ENCODE measurements at regions not wholly inside any gene's neighbourhood (a gene's known extent, or its start where the extent isn't known, plus 50 kb on each side); places are given as distances from the start of the nearest gene placed in this dataset.

DNA sequence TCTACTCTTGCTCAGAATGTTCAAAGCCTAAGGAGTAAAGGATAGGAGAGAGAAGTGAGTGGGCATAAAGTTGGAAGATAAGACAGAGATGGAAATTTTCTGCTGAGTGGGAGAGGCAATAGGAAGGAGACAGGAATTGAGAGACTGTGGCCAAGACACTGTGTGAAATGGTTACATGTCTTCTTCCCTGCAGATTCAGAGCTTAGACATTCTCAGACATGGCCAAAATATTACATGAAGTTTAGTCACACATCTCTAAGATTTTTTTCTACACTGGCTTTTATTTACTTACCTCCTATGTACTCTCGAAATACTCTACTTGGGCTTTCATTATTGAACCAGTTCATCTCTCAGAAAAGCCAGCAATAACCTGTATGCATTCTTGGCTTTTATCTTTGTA is 363.0 kb upstream of the FANCL start:
- TF ChIP-seq, protein P1, sequence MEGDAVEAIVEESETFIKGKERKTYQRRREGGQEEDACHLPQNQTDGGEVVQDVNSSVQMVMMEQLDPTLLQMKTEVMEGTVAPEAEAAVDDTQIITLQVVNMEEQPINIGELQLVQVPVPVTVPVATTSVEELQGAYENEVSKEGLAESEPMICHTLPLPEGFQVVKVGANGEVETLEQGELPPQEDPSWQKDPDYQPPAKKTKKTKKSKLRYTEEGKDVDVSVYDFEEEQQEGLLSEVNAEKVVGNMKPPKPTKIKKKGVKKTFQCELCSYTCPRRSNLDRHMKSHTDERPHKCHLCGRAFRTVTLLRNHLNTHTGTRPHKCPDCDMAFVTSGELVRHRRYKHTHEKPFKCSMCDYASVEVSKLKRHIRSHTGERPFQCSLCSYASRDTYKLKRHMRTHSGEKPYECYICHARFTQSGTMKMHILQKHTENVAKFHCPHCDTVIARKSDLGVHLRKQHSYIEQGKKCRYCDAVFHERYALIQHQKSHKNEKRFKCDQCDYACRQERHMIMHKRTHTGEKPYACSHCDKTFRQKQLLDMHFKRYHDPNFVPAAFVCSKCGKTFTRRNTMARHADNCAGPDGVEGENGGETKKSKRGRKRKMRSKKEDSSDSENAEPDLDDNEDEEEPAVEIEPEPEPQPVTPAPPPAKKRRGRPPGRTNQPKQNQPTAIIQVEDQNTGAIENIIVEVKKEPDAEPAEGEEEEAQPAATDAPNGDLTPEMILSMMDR (IDR thresholded peaks at IDR 0.05) = no peak
- TF ChIP-seq POLR2AphosphoS5 (IDR thresholded peaks at IDR 0.05; ENCODE audit: low read depth, low read length) = no peak
